Thoracic aorta (tissue), 2 donors: ENCODE measurements at regions not wholly inside any gene's neighbourhood (a gene's known extent, or its start where the extent isn't known, plus 50 kb on each side); places are given as distances from the start of the nearest gene placed in this dataset.

ENCODE experiments used
- ATAC-seq: fragments of 150-250 bp; one replicate; pipeline ENCODE4 v1.8.0; 2017; ENCODE audit warnings: low read depth; ENCODE audit not compliant: insufficient number of reproducible peaks, low FRiP score
- DNase-seq: peaks from one replicate; pipeline ENCODE4 v3.0.0-alpha.2; 2020; ENCODE audit warnings: low spot score
- H3K27ac ChIP-seq, 2 donors: fragments of 200-600 bp; sonication (generic); 1 replicate in 1 of 2; 2 replicates in 1 of 2; pipeline ENCODE4 v1.5.1; 2016; ENCODE audit warnings: mild to moderate bottlenecking in 2 of 2, moderate library complexity in 2 of 2
- H3K27me3 ChIP-seq: fragments of 200-600 bp; sonication (generic); replicated peaks from 2 replicates; pipeline ENCODE4 v1.6.0; 2016; ENCODE audit warnings: mild to moderate bottlenecking; ENCODE audit not compliant: insufficient read depth
- H3K36me3 ChIP-seq: fragments of 200-600 bp; sonication (generic); one replicate; pipeline ENCODE4 v1.5.1; 2016
- H3K4me1 ChIP-seq, 2 donors: fragments of 200-600 bp; sonication (generic); 1 replicate in 1 of 2; 2 replicates in 1 of 2; pipeline versions ENCODE4 v1.5.1 to v1.6.0; 2016; ENCODE audit warnings: low read depth in 2 of 2, mild to moderate bottlenecking in 1 of 2; ENCODE audit not compliant: control insufficient read depth in 1 of 2
- H3K4me3 ChIP-seq: fragments of 200-600 bp; sonication (generic); 2 replicates; pipeline ENCODE4 v1.5.1; 2016; ENCODE audit warnings: mild to moderate bottlenecking
- H3K9me3 ChIP-seq: fragments of 200-600 bp; sonication (generic); 2 replicates; pipeline ENCODE4 v1.5.1; 2016
- CTCF ChIP-seq: fragments of 200-600 bp; sonication (generic); IDR thresholded peaks from one replicate; pipeline ENCODE4 v1.5.1; 2019; ENCODE audit warnings: antibody characterized with exemption

GRCh38 chr14:22405201-22405600 is 183.8 kb downstream of the DAD1 start:
- ATAC-seq (no peak), DNase-seq (no peak)
- TF ChIP-seq CTCF = no peak
- Histone ChIP-seq H3K27me3 (no peaks in the 10 kb centered on the region), H3K9me3 (no peaks in the 10 kb centered on the region), H3K27ac (no peak overlapping the region), H3K36me3 (no peaks in the 10 kb centered on the region), H3K4me1 (peaks cover 13 to 15% of the 10 kb centered on the region in 2 donors), H3K4me3 (no peak overlapping the region)

GRCh38 chr14:22403296-22403695 is 185.7 kb downstream of the DAD1 start:
- H3K9me3 ChIP-seq = no peaks in the 10 kb centered on the region
- H3K27ac ChIP-seq = no peak overlapping the region
- peaks cover 13 to 17% of the 10 kb centered on the region in 2 donors for H3K4me1 ChIP-seq
- no peak overlapping the region for H3K4me3 ChIP-seq
- no peak for ATAC-seq
- H3K27me3 ChIP-seq = no peaks in the 10 kb centered on the region
- no peak for DNase-seq
- TF ChIP-seq CTCF = no peak
- no peaks in the 10 kb centered on the region for H3K36me3 ChIP-seq

GRCh38 chr14:22400655-22401259 is 188.3 kb downstream of the DAD1 start:
- ATAC-seq (peak; percentile 71), DNase-seq (no peak)
- H3K27ac ChIP-seq = peak overlapping the region in 1 of 2 donors; percentile 63
- no peaks in the 10 kb centered on the region for H3K9me3 ChIP-seq
- no peaks in the 10 kb centered on the region for H3K36me3 ChIP-seq
- H3K4me3 ChIP-seq = no peak overlapping the region
- peaks cover 13 to 17% of the 10 kb centered on the region in 2 donors for H3K4me1 ChIP-seq
- H3K27me3 ChIP-seq = no peaks in the 10 kb centered on the region
- no peak for TF ChIP-seq CTCF

- H3K4me1 ChIP-seq = peaks cover 13 to 17% of the 10 kb centered on the region in 2 donors
- H3K4me3 ChIP-seq = no peak overlapping the region
- peak overlapping the region in 1 of 2 donors; percentile 63 for H3K27ac ChIP-seq
- no peaks in the 10 kb centered on the region for H3K9me3 ChIP-seq
- no peak for ATAC-seq
- no peak for DNase-seq
- TF ChIP-seq CTCF = no peak
- no peaks in the 10 kb centered on the region for H3K27me3 ChIP-seq
- H3K36me3 ChIP-seq = no peaks in the 10 kb centered on the region
Observed at GRCh38 chr14:22399776-22400175, 189.2 kb downstream of the DAD1 start.

- Histone ChIP-seq H3K27ac (no peak overlapping the region), H3K4me1 (peaks cover 13 to 17% of the 10 kb centered on the region in 2 donors), H3K9me3 (no peaks in the 10 kb centered on the region), H3K4me3 (no peak overlapping the region), H3K36me3 (no peaks in the 10 kb centered on the region), H3K27me3 (no peaks in the 10 kb centered on the region)
- no peak for TF ChIP-seq CTCF
- DNase-seq = no peak
- ATAC-seq = no peak
Observed at GRCh38 chr14:22397221-22397737, 191.7 kb downstream of the DAD1 start.
